K562 (cell line): ENCODE measurements at regions not wholly inside any gene's neighbourhood (a gene's known extent, or its start where the extent isn't known, plus 50 kb on each side); places are given as distances from the start of the nearest gene placed in this dataset.

Experiments
- ATAC-seq: fragments of 200-7000 bp; cut with Tn5 transposase; 3 replicates; pipeline ENCODE4 v1.9.1; 2020; ENCODE audit warnings: moderate library complexity
- BruUV-seq: library from RNA; stranded (reverse); fragments of 400-500 nt; replicated peaks from 2 replicates; lab custom pipeline; 2021; lab: Mats Ljungman, UMichigan
- CTCF ChIA-PET: fragments of 300-600 bp; formaldehyde crosslinking; extraction: SDS; loops from one replicate; lab custom pipeline; 2021; ENCODE audit warnings: low intra/inter-chr PET ratio; lab: Yijun Ruan, JAX
- POLR2A ChIA-PET: fragments of 300-600, 350-650 bp; sonication (Branson Sonifier 250); formaldehyde crosslinking; extraction: SDS; loops from one replicate; lab custom pipeline; 2021; ENCODE audit warnings: antibody characterized with exemption, inconsistent platforms; lab: Yijun Ruan, JAX
- DNase-seq, 4 experiments: peaks; one replicate each; pipeline versions ENCODE4 v3.0.0 to v3.0.0-alpha.2; 2011 to 2018; ENCODE audit warnings: low spot score in 3 of 4, mixed read lengths in 3 of 4; ENCODE audit errors: extremely low read depth in 1 of 4
- FAIRE-seq: peaks from 2 replicates; lab custom pipeline; 2011; peaks lifted over from hg19 to GRCh38; lab: Jason Lieb, UNC
- H2AFZ ChIP-seq: 2 replicates; pipeline ENCODE4 v1.6.0; 2011; ENCODE audit warnings: low read depth, low read length, control low read depth, inconsistent platforms
- H3K27ac ChIP-seq: fragments of 200-600 bp; 3 replicates; pipeline ENCODE4 v1.8.0; 2011; ENCODE audit warnings: low read depth, mild to moderate bottlenecking, control low read depth, inconsistent platforms, low read length, moderate library complexity, mixed read lengths; ENCODE audit errors: extremely low read depth
- H3K27me3 ChIP-seq, 2 experiments: fragments of 300-600 bp in 1 of 2; 2 replicates in 1 of 2; 3 replicates in 1 of 2; pipeline versions ENCODE4 v1.6.0 to v1.8.0; 2011; ENCODE audit warnings: inconsistent platforms in 2 of 2, low read length in 2 of 2, mild to moderate bottlenecking in 1 of 2, mixed read lengths in 1 of 2, moderate library complexity in 1 of 2; ENCODE audit not compliant: control insufficient read depth in 2 of 2, insufficient read depth in 2 of 2
- H3K36me3 ChIP-seq: fragments of 300-600 bp; 3 replicates; pipeline ENCODE4 v1.8.0; 2011; ENCODE audit warnings: mild to moderate bottlenecking, low read length, inconsistent platforms; ENCODE audit not compliant: control insufficient read depth, insufficient read depth
- H3K4me1 ChIP-seq, 2 experiments: fragments of 200-600 bp in 1 of 2; replicated peaks in 1 of 2; 2 replicates in 1 of 2; 3 replicates in 1 of 2; pipeline versions ENCODE4 v1.5.1 to v1.8.0; 2011; ENCODE audit warnings: inconsistent platforms in 2 of 2, low read length in 2 of 2, mild to moderate bottlenecking in 1 of 2, mixed read lengths in 1 of 2, moderate library complexity in 1 of 2; ENCODE audit not compliant: control insufficient read depth in 2 of 2, insufficient read depth in 2 of 2
- H3K4me2 ChIP-seq: 2 replicates; pipeline ENCODE4 v1.6.1; 2011; ENCODE audit warnings: low read length, control low read depth, inconsistent platforms, mixed read lengths; ENCODE audit not compliant: insufficient read depth
- H3K4me3 ChIP-seq: fragments of 200-600 bp; sonication (generic), shearing (Covaris generic); 2 replicates; pipeline ENCODE4 v1.5.1; 2016; ENCODE audit warnings: control low read depth, inconsistent platforms
- H3K79me2 ChIP-seq: fragments of 200-600 bp; 3 replicates; pipeline ENCODE4 v1.8.0; 2011; ENCODE audit warnings: low read length, inconsistent platforms; ENCODE audit not compliant: control insufficient read depth, insufficient read depth
- H3K9ac ChIP-seq, 2 experiments: 2 replicates each; pipeline versions ENCODE4 v1.6.0 to v1.6.1; 2011; ENCODE audit warnings: low read depth in 2 of 2, low read length in 2 of 2, control low read depth in 1 of 2, inconsistent platforms in 1 of 2, mild to moderate bottlenecking in 1 of 2, mixed read lengths in 1 of 2; ENCODE audit not compliant: insufficient read depth in 1 of 2
- H3K9me1 ChIP-seq: one replicate; pipeline ENCODE4 v1.6.0; 2011; ENCODE audit warnings: inconsistent platforms, mild to moderate bottlenecking, low read length, moderate library complexity; ENCODE audit not compliant: control insufficient read depth, insufficient read depth
- H3K9me3 ChIP-seq: replicated peaks from 2 replicates; pipeline ENCODE4 v1.5.1; 2011; ENCODE audit warnings: low read depth, low read length, inconsistent platforms; ENCODE audit not compliant: control insufficient read depth, insufficient read depth
- H4K20me1 ChIP-seq: replicated peaks from 2 replicates; pipeline ENCODE4 v1.6.1; 2011; ENCODE audit warnings: low read length, inconsistent platforms, mixed read lengths; ENCODE audit not compliant: control insufficient read depth, insufficient read depth
- CUX1 ChIP-seq: fragments of 200-800 bp; sonication (Bioruptor generic); IDR thresholded peaks from 2 replicates; pipeline ENCODE4 v1.6.1; 2016; ENCODE audit warnings: missing genetic modification characterization, missing compliant biosample characterization
- HMGN3 ChIP-seq: IDR thresholded peaks from 2 replicates; pipeline ENCODE4 v1.6.1; 2011; ENCODE audit warnings: borderline replicate concordance, low read depth, mild to moderate bottlenecking, mixed read lengths, low read length; ENCODE audit not compliant: insufficient read length; ENCODE audit errors: extremely low read depth
- KAT8 ChIP-seq: fragments of 450-650 bp; IDR thresholded peaks from 2 replicates; pipeline ENCODE4 v1.6.1; 2016; ENCODE audit warnings: low read depth, mild to moderate bottlenecking
- PBX2 ChIP-seq, 2 experiments: IDR thresholded peaks in 1 of 2; conservative IDR thresholded peaks in 1 of 2; 2 replicates each; pipeline ENCODE4 v1.6.1; 2016; ENCODE audit warnings: low read depth in 2 of 2, mild to moderate bottlenecking in 1 of 2, missing compliant biosample characterization in 1 of 2, missing genetic modification characterization in 1 of 2, moderate library complexity in 1 of 2
- RBFOX2 ChIP-seq: fragments of 200-400 bp; formaldehyde crosslinking; IDR thresholded peaks from 2 replicates; pipeline ENCODE4 v1.6.1; 2017; ENCODE audit warnings: low read depth, mild to moderate bottlenecking, low read length, moderate library complexity
- SMAD1 ChIP-seq: fragments of 150-350 bp; IDR thresholded peaks from 2 replicates; pipeline ENCODE4 v1.6.1; 2014; ENCODE audit warnings: low read length, low read depth; ENCODE audit not compliant: partially characterized antibody
- STAG1 ChIP-seq: sonication (generic); formaldehyde crosslinking; IDR thresholded peaks from 2 replicates; pipeline ENCODE4 v1.5.0; 2020; ENCODE audit warnings: missing genetic modification reagents, borderline replicate concordance
- ZNF347 ChIP-seq: fragments of 450-650 bp; formaldehyde crosslinking; IDR thresholded peaks from 2 replicates; pipeline ENCODE4 v1.4.0; 2020; ENCODE audit warnings: low read depth, mild to moderate bottlenecking, moderate library complexity
- WGBS: fragments of 100-300 bp; shearing (Covaris generic); methylation state at CpG from one replicate; pipeline ENCODE4 v1.1.6; 2016; ENCODE audit warnings: low coverage, mixed read lengths; ENCODE audit not compliant: insufficient coverage; ENCODE audit errors: missing lambda C conversion rate; 5-methylcytosine and 5-hydroxymethylcytosine counted together
- in situ Hi-C: fragments of 300-500 bp; cut with MboI; formaldehyde crosslinking; loops from 4 replicates; pipeline ENCODE4 v1.15.0; 2018; ENCODE audit warnings: inconsistent platforms, mixed read lengths
- intact Hi-C: fragments of 100-400 bp; cut with micrococcal nuclease; formaldehyde crosslinking; loops from 2 replicates; pipeline ENCODE4 v1.14.2; 2022

GRCh38 chrX:142680038-142680437, 345.7 kb upstream of the SPANXN4 start (continued):
- TF ChIP-seq PBX2 (CRISPR knock-in tag; IDR thresholded peaks at IDR 0.05; ENCODE audit: low read depth) = no peak
- TF ChIP-seq PBX2 (tag; conservative IDR thresholded peaks at IDR 0.05; ENCODE audit: low read depth) = no peak
- no peak for TF ChIP-seq HMGN3
- TF ChIP-seq, all 486 proteins: peak for 0

GRCh38 chrX:142671036-142671435, 354.7 kb upstream of the SPANXN4 start:
- Histone ChIP-seq H2AFZ (no peak overlapping the region), H3K9me1 (no peaks in the 10 kb centered on the region), H4K20me1 (no peaks in the 10 kb centered on the region), H3K4me2 (no peak overlapping the region), H3K27ac (no peak overlapping the region), H3K79me2 (no peaks in the 10 kb centered on the region)
- ChIA-PET CTCF (no interaction called here), POLR2A (no interaction called here)
- BruUV-seq = no TSS peak
- ATAC-seq (no peak), DNase-seq (no peak), FAIRE-seq (no peak)
- intact Hi-C loops = no loop called here
- TF ChIP-seq CUX1 = no peak
- no peak for TF ChIP-seq KAT8
- TF ChIP-seq STAG1 (CRISPR knock-in tag) = no peak
- no peak for TF ChIP-seq RBFOX2
- TF ChIP-seq ZNF347 (CRISPR knock-in tag) = no peak
- TF ChIP-seq SMAD1 = no peak
- TF ChIP-seq, all 486 proteins: peak for 0
- H3K4me1 ChIP-seq = no peaks in the 10 kb centered on the region
- no peak overlapping the region for H3K9ac ChIP-seq
- no peak overlapping the region for H3K4me3 ChIP-seq
- no peaks in the 10 kb centered on the region for H3K27me3 ChIP-seq
- in situ Hi-C loops = no loop called here
- 0% methylated on average over 1 of the region's 1 CpG for WGBS
- H3K9me3 ChIP-seq = no peaks in the 10 kb centered on the region
- no peaks in the 10 kb centered on the region for H3K36me3 ChIP-seq
